HG02852 (cell line): ENCODE measurements at regions not wholly inside any gene's neighbourhood (a gene's known extent, or its start where the extent isn't known, plus 50 kb on each side); places are given as distances from the start of the nearest gene placed in this dataset.
"Not testable (repeated sequence)": the region's sequence is repeated elsewhere in the genome, so short reads cannot be mapped to it uniquely, and the experiment has no call there.

ENCODE experiments used
- ATAC-seq: cut with Tn5 transposase; IDR thresholded peaks from one replicate; pipeline ENCODE4 v1.9.1; 2021; ENCODE audit warnings: mild to moderate bottlenecking, moderate library complexity; ENCODE audit not compliant: unreplicated experiment

GRCh38 chr22:49698616-49699015 is 129.1 kb downstream of the BRD1 start:
- not testable (repeated sequence) for ATAC-seq

DNA sequence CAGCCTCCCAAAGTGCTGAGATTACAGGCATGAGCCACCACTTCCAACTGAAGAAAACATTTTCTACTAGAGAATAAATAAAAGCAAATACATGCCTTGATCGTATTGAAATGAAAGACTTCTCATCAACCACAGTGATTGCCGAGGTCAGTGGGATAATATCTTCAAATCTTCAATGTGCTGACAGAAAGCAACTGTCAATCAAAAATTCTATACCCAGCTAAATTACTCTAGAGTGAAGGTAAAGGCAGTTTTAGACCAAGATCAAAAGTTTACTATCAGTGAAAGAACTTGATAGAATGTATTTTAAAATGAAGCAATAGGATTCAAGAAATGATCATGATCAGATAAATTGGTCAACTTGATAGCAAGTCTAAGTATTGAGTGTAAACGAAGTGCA is 130.6 kb downstream of the BRD1 start:
- ATAC-seq, result no peak

GRCh38 chr22:49694462-49695260 is 133.0 kb downstream of the BRD1 start:
- ATAC-seq, result no peak

DNA sequence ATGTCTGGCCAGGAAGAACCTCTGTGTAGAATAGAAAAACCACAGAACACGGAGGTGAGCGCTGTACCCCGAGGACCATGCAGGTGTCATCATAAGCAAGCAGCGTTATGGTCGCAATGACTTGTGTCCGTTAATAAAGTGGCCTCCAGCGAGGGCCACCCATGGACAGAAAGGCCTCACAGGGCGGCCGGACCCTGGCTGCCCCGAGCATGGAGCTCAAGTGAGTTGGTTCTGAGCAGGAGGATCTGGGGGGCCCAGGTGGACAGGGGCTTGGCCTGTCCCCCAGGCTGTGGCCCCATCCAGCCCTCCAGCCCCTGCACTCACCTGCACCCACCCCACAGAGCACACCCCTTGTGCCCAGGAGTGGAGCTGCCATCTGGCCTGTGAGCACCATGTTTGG is 133.8 kb downstream of the BRD1 start:
- no peak for ATAC-seq

GRCh38 chr22:49693416-49693815 is 134.3 kb downstream of the BRD1 start:
- no peak for ATAC-seq

- no peak for ATAC-seq
Measured at GRCh38 chr22:49692499-49693225, 135.0 kb downstream of the BRD1 start.

DNA sequence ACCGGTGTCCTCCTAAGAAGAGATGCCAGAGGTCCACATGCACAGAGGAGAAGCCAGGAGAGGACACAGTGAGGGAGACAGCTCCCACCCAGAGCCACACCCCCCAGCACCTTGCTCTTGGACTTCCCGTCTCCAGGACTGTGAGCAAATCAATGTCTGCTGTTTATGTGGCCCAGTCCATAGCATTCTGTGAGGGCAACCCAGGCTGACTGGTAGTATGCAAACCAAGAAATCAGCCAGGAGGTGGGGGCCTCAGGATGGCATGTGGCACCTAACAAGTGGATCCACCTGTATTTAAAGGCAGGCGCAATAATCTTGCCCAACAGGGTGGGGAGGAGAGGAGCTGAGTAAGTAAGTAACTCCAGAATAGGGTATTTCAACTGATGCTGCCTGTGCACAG is 136.4 kb downstream of the BRD1 start:
- no peak for ATAC-seq

GRCh38 chr22:49690454-49690853 is 137.2 kb downstream of the BRD1 start:
- ATAC-seq, result no peak

- ATAC-seq, result no peak
Measured at GRCh38 chr22:49689858-49690257, 137.8 kb downstream of the BRD1 start.

GRCh38 chr22:49689255-49689770 is 138.4 kb downstream of the BRD1 start:
- no peak for ATAC-seq

DNA sequence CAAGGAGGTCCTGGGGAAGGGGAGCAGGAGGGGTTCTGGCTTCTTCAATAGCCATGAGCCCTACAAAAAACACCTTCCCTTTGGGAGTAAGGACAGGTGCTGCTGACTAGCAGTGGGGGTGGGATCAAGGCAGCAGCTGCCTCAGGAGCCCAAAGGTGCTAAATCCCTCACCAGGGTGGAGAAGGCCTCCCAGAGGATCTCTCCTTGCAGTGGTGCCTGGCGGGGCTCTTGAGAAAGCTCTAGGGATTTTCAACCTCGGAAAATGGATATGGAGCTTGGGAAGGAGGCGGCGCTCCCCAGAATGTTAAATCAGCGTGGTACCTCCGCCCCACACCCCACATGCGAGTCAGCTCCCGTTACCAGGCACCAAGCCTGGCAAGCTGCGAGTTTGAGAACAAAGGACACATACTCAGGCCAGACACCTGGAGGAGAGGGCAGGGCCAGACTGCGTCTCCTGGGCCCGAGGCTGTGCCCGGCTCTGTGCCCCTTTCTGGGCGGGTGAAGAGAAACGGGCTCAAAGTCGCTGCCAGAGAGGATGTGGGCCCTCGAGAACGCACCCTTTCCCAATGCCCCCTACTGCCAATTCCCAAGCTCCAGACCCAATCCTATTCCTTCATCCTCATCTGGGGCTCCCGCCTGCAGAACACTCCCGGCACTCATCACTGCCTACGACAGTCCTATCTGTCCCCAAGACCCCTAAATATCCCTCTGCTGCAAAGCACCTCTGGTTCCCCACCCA is 139.0 kb downstream of the BRD1 start:
- ATAC-seq, result no peak

GRCh38 chr22:49687786-49688515 is 139.7 kb downstream of the BRD1 start:
- no peak for ATAC-seq

GRCh38 chr22:49687333-49687732 is 140.3 kb downstream of the BRD1 start:
- no peak for ATAC-seq

DNA sequence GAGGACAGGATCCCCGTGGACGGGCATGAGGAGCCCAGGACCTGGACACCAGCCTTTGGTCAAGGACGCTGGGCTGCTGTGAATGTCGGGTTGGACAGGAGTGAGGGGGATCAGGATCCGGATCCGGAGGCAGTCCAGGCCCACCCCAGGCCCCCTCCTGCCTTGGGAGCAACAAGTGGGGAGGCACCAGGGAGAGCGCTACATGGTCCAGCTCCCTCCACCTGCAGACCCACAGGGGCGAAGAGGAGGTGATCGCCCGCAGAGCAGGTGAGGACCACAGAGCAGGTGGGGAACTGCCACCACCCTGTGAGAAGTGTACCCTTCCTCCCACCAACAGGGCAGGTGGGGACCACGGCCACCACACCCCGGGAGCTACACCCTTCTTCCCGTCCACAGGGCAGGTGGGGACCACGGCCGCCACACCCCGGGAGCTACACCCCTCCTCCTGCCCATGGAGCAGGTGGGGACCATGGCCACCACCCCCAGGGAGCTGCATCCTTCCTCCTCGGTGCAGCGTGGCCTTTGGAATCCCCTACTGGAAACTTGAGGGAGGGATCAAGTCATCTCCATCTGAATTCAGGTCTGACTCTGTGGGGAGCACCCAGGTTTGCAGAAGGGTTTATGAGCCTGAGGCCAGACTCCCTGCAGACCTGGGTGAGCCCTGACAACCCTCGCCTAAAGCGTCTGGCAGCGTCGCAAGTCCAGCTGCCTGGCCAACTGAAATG is 141.0 kb downstream of the BRD1 start:
- ATAC-seq, result no peak

- no peak for ATAC-seq
Measured at GRCh38 chr22:49685686-49686085, 142.0 kb downstream of the BRD1 start.

- no peak for ATAC-seq
Measured at GRCh38 chr22:49685116-49685515, 142.6 kb downstream of the BRD1 start.

DNA sequence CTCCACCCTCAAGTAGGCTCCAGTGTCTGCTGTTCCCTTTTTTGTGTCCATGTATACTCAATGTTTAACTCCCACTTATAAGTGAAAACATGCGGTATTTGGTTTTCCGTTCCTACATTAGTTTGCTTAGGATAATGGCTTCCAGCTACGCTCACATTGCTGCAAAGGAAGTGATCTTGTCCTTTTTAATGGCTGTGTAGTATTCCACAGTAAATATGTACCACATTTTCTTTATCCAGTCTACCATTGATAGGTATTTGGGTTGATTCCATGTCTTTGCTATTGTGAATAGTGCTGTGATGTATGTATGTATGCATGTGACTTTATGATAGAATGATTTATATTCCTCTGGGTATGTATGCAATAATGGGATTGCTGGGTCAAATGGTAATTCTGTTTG is 144.6 kb downstream of the BRD1 start:
- no peak for ATAC-seq

DNA sequence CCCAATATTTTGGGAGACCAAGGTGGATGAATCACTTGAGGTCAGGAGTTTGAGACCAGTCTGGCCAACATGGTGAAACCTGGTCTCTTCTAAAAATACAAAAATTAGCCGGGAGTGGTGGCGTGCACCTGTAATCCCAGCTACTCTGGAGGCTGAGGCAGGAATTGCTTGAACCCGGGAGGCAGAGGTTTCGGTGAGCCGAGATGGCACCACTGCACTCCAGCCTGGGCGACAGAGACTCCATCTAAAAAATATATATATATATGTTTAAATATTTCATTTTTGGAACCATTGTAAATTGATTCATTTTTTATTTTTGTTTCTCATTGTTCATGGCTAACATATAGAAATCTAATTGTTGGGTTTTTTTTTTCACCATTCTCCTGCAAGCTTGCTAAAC is 146.9 kb downstream of the BRD1 start:
- not testable (repeated sequence) for ATAC-seq

- no peak for ATAC-seq
Measured at GRCh38 chr22:49678842-49679170, 148.9 kb downstream of the BRD1 start.

- no peak for ATAC-seq
Measured at GRCh38 chr22:49678137-49678841, 149.4 kb downstream of the BRD1 start.
